Motor neuron (in vitro differentiated cells): ENCODE measurements at regions not wholly inside any gene's neighbourhood (a gene's known extent, or its start where the extent isn't known, plus 50 kb on each side); places are given as distances from the start of the nearest gene placed in this dataset.
A peak's percentile ranks its signal among the peaks of the same experiment; 100 is the strongest.

Experiments
- ATAC-seq, 8 experiments: fragments of 200-7000 bp; cut with Tn5 transposase; replicated peaks in 6 of 8; 2 replicates each; pipeline ENCODE4 v1.8.0; 2021; ENCODE audit warnings: mild to moderate bottlenecking in 8 of 8, moderate library complexity in 8 of 8
- H3K27ac ChIP-seq, 2 donors: fragments of 250-450 bp; sonication (Bioruptor Pico); 2 replicates each; pipeline ENCODE4 v1.9.0; 2021; ENCODE audit warnings: antibody characterized with exemption in 2 of 2, mild to moderate bottlenecking in 2 of 2, moderate library complexity in 1 of 2
- H3K4me1 ChIP-seq, 2 donors: fragments of 250-450 bp; sonication (Bioruptor Pico); replicated peaks in 1 of 2; 2 replicates each; pipeline ENCODE4 v1.6.1; 2021; ENCODE audit warnings: antibody characterized with exemption in 2 of 2, mild to moderate bottlenecking in 2 of 2, moderate library complexity in 1 of 2
- H3K4me3 ChIP-seq, 5 donors: fragments of 250-450 bp; sonication (Bioruptor Pico); 2 replicates each; pipeline ENCODE4 v1.9.0; 2021; ENCODE audit warnings: antibody characterized with exemption in 5 of 5, mild to moderate bottlenecking in 5 of 5, moderate library complexity in 4 of 5
- WGBS, 10 experiments: fragments of 450-650 bp; shearing (Covaris generic); methylation state at CpG; one replicate each; pipeline ENCODE4 v1.0.0; 2022; 5-methylcytosine and 5-hydroxymethylcytosine counted together
- in situ Hi-C, 9 experiments: fragments of 400-800 bp; cut with MboI; loops; one replicate each; pipeline ENCODE4 v1.15.0; 2021; ENCODE audit warnings: low sequenced_read_pairs in 9 of 9, low pct_unique_long_range_greater_than_20kb in 2 of 9; ENCODE audit not compliant: unreplicated experiment in 9 of 9

GRCh38 chr12:33670284-33670683 is 230.7 kb upstream of the SYT10 start:
- in situ Hi-C loops: no loop called here
- Histone ChIP-seq H3K27ac (no peak overlapping the region), H3K4me3 (no peak overlapping the region), H3K4me1 (peaks cover 0 to 11% of the 10 kb centered on the region in 2 donors)
- 7 to 60% (median 36%) methylated on average over 3 to 5 of the region's 5 CpGs for WGBS, 10 experiments
- no peak for ATAC-seq

- ATAC-seq: no peak
- peaks cover 0 to 11% of the 10 kb centered on the region in 2 donors for H3K4me1 ChIP-seq
- H3K27ac ChIP-seq: no peak overlapping the region
- H3K4me3 ChIP-seq: no peak overlapping the region
- in situ Hi-C loops: no loop called here
These were observed 232.1 kb upstream of the SYT10 start for GRCh38 chr12:33671676-33672075.

- Histone ChIP-seq H3K4me3 (no peak overlapping the region), H3K27ac (no peak overlapping the region), H3K4me1 (peaks cover 0 to 11% of the 10 kb centered on the region in 2 donors)
- in situ Hi-C loops: no loop called here
- peak in 1 of 8 experiments; percentile 50 for ATAC-seq
- 13 to 97% (median 79%) methylated on average over 3 to 5 of the region's 5 CpGs for WGBS, 10 experiments
These were observed 233.4 kb upstream of the SYT10 start for GRCh38 chr12:33672836-33673577.

- ATAC-seq: no peak
- Histone ChIP-seq H3K4me1 (peaks cover 0 to 11% of the 10 kb centered on the region in 2 donors), H3K4me3 (no peak overlapping the region), H3K27ac (no peak overlapping the region)
- 0 to 100% (median 89%) methylated on average over 1 of the region's 1 CpG for WGBS, 10 experiments
- in situ Hi-C loops: no loop called here
These were observed 237.2 kb upstream of the SYT10 start for GRCh38 chr12:33676866-33677265.

- no peak for ATAC-seq
- WGBS, 10 experiments: 3 to 100% (median 80%) methylated on average over 2 to 6 of the region's 8 CpGs
- Histone ChIP-seq H3K4me1 (no peaks in the 10 kb centered on the region), H3K27ac (no peak overlapping the region), H3K4me3 (no peak overlapping the region)
- in situ Hi-C loops: no loop called here
These were observed 238.8 kb upstream of the SYT10 start for GRCh38 chr12:33678221-33678964.

- no peaks in the 10 kb centered on the region for H3K4me1 ChIP-seq
- no peak overlapping the region for H3K4me3 ChIP-seq
- H3K27ac ChIP-seq: no peak overlapping the region
- in situ Hi-C loops: no loop called here
- no peak for ATAC-seq
- WGBS, 10 experiments: 0 to 100% (median 100%) methylated on average over 1 of the region's 1 CpG; no CpG with 5 or more reads in 1 of the 10 experiments
These were observed 250.9 kb upstream of the SYT10 start for GRCh38 chr12:33690562-33690961.

- in situ Hi-C loops: no loop called here
- WGBS, 10 experiments: 0 to 100% (median 73%) methylated on average over 1 of the region's 1 CpG; no CpG with 5 or more reads in 3 of the 10 experiments
- Histone ChIP-seq H3K4me1 (no peaks in the 10 kb centered on the region), H3K4me3 (no peak overlapping the region), H3K27ac (no peak overlapping the region)
- no peak for ATAC-seq
These were observed 263.6 kb upstream of the SYT10 start for GRCh38 chr12:33703221-33703620.

- no peak for ATAC-seq
- in situ Hi-C loops: no loop called here
- Histone ChIP-seq H3K27ac (no peak overlapping the region), H3K4me3 (no peak overlapping the region), H3K4me1 (peaks cover 0 to 7% of the 10 kb centered on the region in 2 donors)
- 0 to 100% (median 67%) methylated on average over 1 of the region's 1 CpG; no CpG with 5 or more reads in 1 of the 10 experiments for WGBS, 10 experiments
These were observed 267.3 kb upstream of the SYT10 start for GRCh38 chr12:33706927-33707326.

GRCh38 chr12:33708935-33709334 is 269.3 kb upstream of the SYT10 start:
- in situ Hi-C loops: no loop called here
- no peak overlapping the region for H3K27ac ChIP-seq
- peaks cover 0 to 9% of the 10 kb centered on the region in 2 donors for H3K4me1 ChIP-seq
- no peak for ATAC-seq
- WGBS, 10 experiments: 0 to 100% (median 40%) methylated on average over 1 to 3 of the region's 3 CpGs; no CpG with 5 or more reads in 1 of the 10 experiments
- no peak overlapping the region for H3K4me3 ChIP-seq

- H3K4me1 ChIP-seq: peaks cover 0 to 9% of the 10 kb centered on the region in 2 donors
- in situ Hi-C loops: no loop called here
- no peak overlapping the region for H3K27ac ChIP-seq
- no peak overlapping the region for H3K4me3 ChIP-seq
- WGBS, 10 experiments: 0 to 100% (median 60%) methylated on average over 1 to 2 of the region's 2 CpGs; no CpG with 5 or more reads in 3 of the 10 experiments
- no peak for ATAC-seq
These were observed 270.9 kb upstream of the SYT10 start for GRCh38 chr12:33710548-33710947.

- Histone ChIP-seq H3K4me3 (no peak overlapping the region), H3K27ac (no peak overlapping the region), H3K4me1 (peaks cover 0 to 2% of the 10 kb centered on the region in 2 donors)
- in situ Hi-C loops: no loop called here
- ATAC-seq: no peak
- WGBS, 10 experiments: 19 to 100% (median 60%) methylated on average over 1 to 2 of the region's 2 CpGs; no CpG with 5 or more reads in 1 of the 10 experiments
These were observed 279.0 kb upstream of the SYT10 start for GRCh38 chr12:33718631-33719030.

GRCh38 chr12:33721561-33721960 is 281.9 kb upstream of the SYT10 start:
- 0 to 95% (median 20%) methylated on average over 1 to 2 of the region's 2 CpGs; no CpG with 5 or more reads in 3 of the 10 experiments for WGBS, 10 experiments
- Histone ChIP-seq H3K27ac (no peak overlapping the region), H3K4me1 (peaks cover 0 to 2% of the 10 kb centered on the region in 2 donors), H3K4me3 (no peak overlapping the region)
- ATAC-seq: no peak
- in situ Hi-C loops: no loop called here

- Histone ChIP-seq H3K4me3 (no peak overlapping the region), H3K27ac (no peak overlapping the region), H3K4me1 (peaks cover 0 to 2% of the 10 kb centered on the region in 2 donors)
- no peak for ATAC-seq
- 9 to 81% (median 56%) methylated on average over 2 to 4 of the region's 4 CpGs for WGBS, 10 experiments
- in situ Hi-C loops: no loop called here
These were observed 285.2 kb upstream of the SYT10 start for GRCh38 chr12:33724867-33725266.
